ENCODE measurements at regions not wholly inside any gene's neighbourhood (a gene's known extent, or its start where the extent isn't known, plus 50 kb on each side); places are given as distances from the start of the nearest gene placed in this dataset.

DNA sequence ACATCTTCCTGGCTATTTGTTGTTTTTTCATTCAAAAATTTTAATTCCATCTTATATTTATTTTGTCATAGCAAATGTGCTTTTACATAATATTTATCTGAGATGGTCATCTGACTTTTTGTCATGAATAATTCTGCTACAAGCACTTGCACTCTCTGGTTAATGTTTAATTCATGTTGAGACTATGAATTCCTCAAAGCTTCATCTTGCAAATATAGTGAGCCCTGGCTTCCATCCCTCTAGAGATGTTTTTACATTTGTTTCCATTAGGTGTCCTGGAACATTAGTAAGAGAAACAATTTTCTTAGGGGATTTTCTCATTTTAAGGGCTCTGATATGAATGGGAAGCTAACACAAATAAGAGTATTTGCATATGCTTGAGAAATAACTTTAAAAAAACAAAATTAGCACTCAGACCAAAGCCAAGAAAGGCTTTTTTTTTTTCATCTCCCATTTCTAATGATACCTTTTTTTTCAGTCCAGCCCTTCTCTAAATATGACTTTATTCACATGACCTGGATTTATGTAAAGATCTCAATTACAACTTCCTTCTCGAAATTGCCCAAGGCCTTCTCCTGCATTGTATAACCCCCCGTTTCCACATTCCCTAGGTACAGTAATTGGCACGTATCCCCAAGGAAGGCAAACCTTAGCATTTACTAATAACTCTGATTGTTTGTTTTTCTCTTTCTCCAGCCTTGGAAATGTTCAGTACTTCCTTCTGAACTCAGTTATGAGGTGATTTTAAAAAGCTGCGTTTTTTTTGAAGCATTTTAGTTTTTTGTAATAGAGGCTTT lies 797.0 kb upstream of the GJE1 start:
- TF ChIP-seq, protein P1, sequence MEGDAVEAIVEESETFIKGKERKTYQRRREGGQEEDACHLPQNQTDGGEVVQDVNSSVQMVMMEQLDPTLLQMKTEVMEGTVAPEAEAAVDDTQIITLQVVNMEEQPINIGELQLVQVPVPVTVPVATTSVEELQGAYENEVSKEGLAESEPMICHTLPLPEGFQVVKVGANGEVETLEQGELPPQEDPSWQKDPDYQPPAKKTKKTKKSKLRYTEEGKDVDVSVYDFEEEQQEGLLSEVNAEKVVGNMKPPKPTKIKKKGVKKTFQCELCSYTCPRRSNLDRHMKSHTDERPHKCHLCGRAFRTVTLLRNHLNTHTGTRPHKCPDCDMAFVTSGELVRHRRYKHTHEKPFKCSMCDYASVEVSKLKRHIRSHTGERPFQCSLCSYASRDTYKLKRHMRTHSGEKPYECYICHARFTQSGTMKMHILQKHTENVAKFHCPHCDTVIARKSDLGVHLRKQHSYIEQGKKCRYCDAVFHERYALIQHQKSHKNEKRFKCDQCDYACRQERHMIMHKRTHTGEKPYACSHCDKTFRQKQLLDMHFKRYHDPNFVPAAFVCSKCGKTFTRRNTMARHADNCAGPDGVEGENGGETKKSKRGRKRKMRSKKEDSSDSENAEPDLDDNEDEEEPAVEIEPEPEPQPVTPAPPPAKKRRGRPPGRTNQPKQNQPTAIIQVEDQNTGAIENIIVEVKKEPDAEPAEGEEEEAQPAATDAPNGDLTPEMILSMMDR (conservative IDR thresholded peaks at IDR 0.05 in 1 of 2, IDR thresholded peaks at IDR 0.05 in 1 of 2; ENCODE audit: extremely low read depth in 1 of 2, insufficient read depth in 1 of 2, low read depth in 1 of 2, low read length in 2 of 2): no peak
- no peak for TF ChIP-seq EZH2 (IDR thresholded peaks at IDR 0.05; ENCODE audit: borderline replicate concordance, low read length)

Measured in mammary epithelial cell (primary cell).